Muscle layer of duodenum (tissue), 2 donors: ENCODE measurements at regions not wholly inside any gene's neighbourhood (a gene's known extent, or its start where the extent isn't known, plus 50 kb on each side); places are given as distances from the start of the nearest gene placed in this dataset.
"Not testable (repeated sequence)": the region's sequence is repeated elsewhere in the genome, so short reads cannot be mapped to it uniquely, and the experiment has no call there.

ENCODE experiments used
- H3K27ac ChIP-seq: one replicate; pipeline ENCODE4 v1.7.0; 2013; ENCODE audit warnings: mild to moderate bottlenecking, low read length
- H3K27me3 ChIP-seq: one replicate; pipeline ENCODE4 v1.7.0; 2013; ENCODE audit warnings: low read depth, mild to moderate bottlenecking, control low read depth, low read length
- H3K36me3 ChIP-seq, 2 donors: one replicate each; pipeline ENCODE4 v1.7.0; 2013; ENCODE audit warnings: low read length in 2 of 2, control low read depth in 1 of 2, mild to moderate bottlenecking in 1 of 2; ENCODE audit not compliant: insufficient read depth in 2 of 2, control insufficient read depth in 1 of 2
- H3K4me1 ChIP-seq, 2 donors: one replicate each; pipeline ENCODE4 v1.7.0; 2013; ENCODE audit warnings: low read length in 2 of 2, mild to moderate bottlenecking in 2 of 2, control low read depth in 1 of 2, moderate library complexity in 1 of 2; ENCODE audit not compliant: insufficient read depth in 2 of 2, control insufficient read depth in 1 of 2
- H3K4me3 ChIP-seq, 2 donors: one replicate each; pipeline ENCODE4 v1.7.0; 2013; ENCODE audit warnings: low read length in 2 of 2, low read depth in 1 of 2, mild to moderate bottlenecking in 1 of 2
- H3K9me3 ChIP-seq, 2 donors: one replicate each; pipeline ENCODE4 v1.7.0; 2013; ENCODE audit warnings: low read length in 2 of 2, control low read depth in 1 of 2, mild to moderate bottlenecking in 1 of 2; ENCODE audit not compliant: control insufficient read depth in 1 of 2
- donor health status: healthy.

DNA sequence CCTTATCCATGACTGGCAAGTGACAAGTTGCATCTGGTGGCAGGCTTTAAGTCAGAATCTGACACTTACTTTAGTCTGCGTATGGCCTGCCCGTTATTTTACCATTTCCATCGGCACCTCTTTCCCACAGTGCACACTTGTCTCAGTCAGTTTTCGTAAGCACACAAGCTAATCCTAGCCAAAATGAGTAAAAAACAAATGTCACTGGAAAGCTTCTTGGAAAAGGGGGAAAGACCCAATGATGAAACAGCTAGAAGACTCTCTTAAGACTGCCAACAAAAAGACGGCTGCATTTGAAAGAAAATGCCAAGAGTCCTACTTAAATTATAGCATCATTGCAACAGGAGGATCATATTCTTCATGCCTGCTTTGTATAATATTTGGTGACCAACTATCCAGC lies 457.9 kb upstream of the ISX start:
- no peaks in the 10 kb centered on the region for H3K27me3 ChIP-seq
- H3K9me3 ChIP-seq, result no peaks in the 10 kb centered on the region
- H3K27ac ChIP-seq, result no peak overlapping the region
- H3K4me1 ChIP-seq, result no peaks in the 10 kb centered on the region
- H3K36me3 ChIP-seq, result no peaks in the 10 kb centered on the region
- no peak overlapping the region for H3K4me3 ChIP-seq

GRCh38 chr22:34608540-34609115 lies 457.3 kb upstream of the ISX start:
- Histone ChIP-seq H3K9me3 (no peaks in the 10 kb centered on the region), H3K4me3 (no peak overlapping the region), H3K27ac (no peak overlapping the region), H3K4me1 (no peaks in the 10 kb centered on the region), H3K36me3 (no peaks in the 10 kb centered on the region), H3K27me3 (no peaks in the 10 kb centered on the region)

GRCh38 chr22:34609646-34610045 lies 456.3 kb upstream of the ISX start:
- H3K9me3 ChIP-seq, result no peaks in the 10 kb centered on the region
- H3K36me3 ChIP-seq, result no peaks in the 10 kb centered on the region
- no peak overlapping the region for H3K4me3 ChIP-seq
- H3K27me3 ChIP-seq, result no peaks in the 10 kb centered on the region
- no peak overlapping the region for H3K27ac ChIP-seq
- H3K4me1 ChIP-seq, result no peaks in the 10 kb centered on the region

- Histone ChIP-seq H3K4me3 (no peak overlapping the region), H3K27ac (no peak overlapping the region), H3K27me3 (no peaks in the 10 kb centered on the region), H3K36me3 (no peaks in the 10 kb centered on the region), H3K4me1 (no peaks in the 10 kb centered on the region), H3K9me3 (no peaks in the 10 kb centered on the region)
These were observed 445.8 kb upstream of the ISX start for GRCh38 chr22:34620161-34620560.

DNA sequence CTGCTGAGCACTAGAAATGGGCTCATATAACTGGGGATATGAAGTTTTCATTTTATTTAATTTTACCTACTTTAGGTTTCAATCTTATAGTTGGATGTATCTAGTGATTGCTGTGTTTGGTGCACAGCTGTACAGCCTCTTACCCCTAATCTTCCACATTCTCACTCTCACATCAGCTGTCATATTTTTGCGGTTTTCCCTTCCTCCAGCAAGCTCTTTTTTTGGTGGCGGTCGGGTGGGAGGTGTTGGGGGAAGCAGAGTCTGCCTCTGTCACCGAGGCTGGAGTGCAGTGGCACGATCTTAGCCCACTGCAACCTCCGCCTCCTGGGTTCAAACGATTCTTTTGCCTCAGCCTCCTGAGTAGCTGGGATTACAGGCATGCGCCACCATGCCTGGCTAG lies 445.1 kb upstream of the ISX start:
- Histone ChIP-seq H3K27me3 (no peaks in the 10 kb centered on the region), H3K27ac (no peak overlapping the region), H3K4me1 (no peaks in the 10 kb centered on the region), H3K36me3 (no peaks in the 10 kb centered on the region), H3K4me3 (no peak overlapping the region), H3K9me3 (no peaks in the 10 kb centered on the region)

- Histone ChIP-seq H3K4me3 (no peak overlapping the region), H3K9me3 (peaks cover 0 to 5% of the 10 kb centered on the region in 2 donors), H3K27ac (no peak overlapping the region), H3K4me1 (no peaks in the 10 kb centered on the region), H3K36me3 (no peaks in the 10 kb centered on the region), H3K27me3 (no peaks in the 10 kb centered on the region)
These were observed 443.4 kb upstream of the ISX start for GRCh38 chr22:34622602-34623001.

DNA sequence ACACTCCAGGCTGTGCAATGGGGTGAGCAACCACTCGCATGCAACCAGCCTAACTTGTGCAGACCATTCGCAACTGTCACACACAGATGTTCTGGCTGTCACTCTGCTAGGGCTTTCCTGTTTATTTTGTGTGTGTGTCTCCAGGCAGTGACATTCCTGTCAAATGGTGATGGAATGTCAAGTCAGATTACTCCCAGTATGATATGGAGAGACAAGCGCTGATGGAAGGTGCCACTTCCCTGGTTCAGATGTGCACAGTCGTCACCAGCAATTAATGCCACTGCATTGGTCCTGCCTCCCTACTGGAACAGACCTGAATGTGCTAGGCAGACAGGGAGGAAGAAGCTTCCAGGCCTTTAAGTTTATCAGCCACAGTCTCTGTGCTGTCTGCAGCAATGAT lies 442.4 kb upstream of the ISX start:
- Histone ChIP-seq H3K27ac (no peak overlapping the region), H3K36me3 (no peaks in the 10 kb centered on the region), H3K9me3 (peaks cover 0 to 5% of the 10 kb centered on the region in 2 donors), H3K4me1 (no peaks in the 10 kb centered on the region), H3K27me3 (no peaks in the 10 kb centered on the region), H3K4me3 (no peak overlapping the region)

DNA sequence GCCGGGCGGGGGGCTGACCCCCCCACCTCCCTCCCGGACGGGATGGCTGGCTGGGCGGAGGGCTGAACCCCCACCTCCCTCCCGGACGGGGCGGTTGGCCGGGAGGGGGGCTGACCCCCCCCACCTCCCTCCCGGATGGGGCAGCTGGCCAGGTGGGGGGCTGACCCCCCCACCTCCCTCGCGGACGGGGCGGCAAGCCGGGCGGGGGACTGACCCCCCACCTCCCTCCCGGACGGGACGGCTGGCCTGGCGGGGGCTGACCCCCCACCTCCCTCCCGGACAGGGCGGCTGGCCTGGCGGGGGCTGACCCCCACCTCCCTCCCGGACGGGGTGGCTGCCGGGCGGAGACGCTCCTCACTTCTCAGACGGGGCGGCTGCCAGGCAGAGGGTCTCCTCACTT lies 440.1 kb upstream of the ISX start:
- not testable (repeated sequence) for H3K36me3 ChIP-seq, H3K27ac ChIP-seq, H3K4me3 ChIP-seq, H3K27me3 ChIP-seq, H3K4me1 ChIP-seq, H3K9me3 ChIP-seq

DNA sequence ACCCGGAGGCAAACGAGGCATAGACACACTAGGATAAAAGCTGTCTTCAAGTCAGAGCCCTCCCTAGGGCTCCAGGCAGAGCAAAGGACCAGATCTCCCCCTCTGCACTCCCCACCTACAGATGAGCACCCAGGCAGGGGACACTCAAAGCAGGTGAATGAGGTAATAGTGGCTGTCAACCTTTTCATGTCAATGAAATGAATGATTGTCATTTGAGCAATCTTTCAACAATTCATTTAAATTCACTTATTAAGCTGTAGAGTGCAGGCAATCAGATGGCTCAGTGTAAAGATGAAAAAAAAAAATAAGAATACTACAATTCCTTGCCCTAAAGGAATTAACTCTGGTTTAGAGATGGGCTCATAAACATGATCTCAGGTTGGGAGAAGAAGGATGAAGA lies 427.8 kb upstream of the ISX start:
- no peak overlapping the region for H3K27ac ChIP-seq
- no peaks in the 10 kb centered on the region for H3K36me3 ChIP-seq
- no peaks in the 10 kb centered on the region for H3K27me3 ChIP-seq
- H3K4me3 ChIP-seq, result no peak overlapping the region
- H3K4me1 ChIP-seq, result no peaks in the 10 kb centered on the region
- H3K9me3 ChIP-seq, result no peaks in the 10 kb centered on the region

DNA sequence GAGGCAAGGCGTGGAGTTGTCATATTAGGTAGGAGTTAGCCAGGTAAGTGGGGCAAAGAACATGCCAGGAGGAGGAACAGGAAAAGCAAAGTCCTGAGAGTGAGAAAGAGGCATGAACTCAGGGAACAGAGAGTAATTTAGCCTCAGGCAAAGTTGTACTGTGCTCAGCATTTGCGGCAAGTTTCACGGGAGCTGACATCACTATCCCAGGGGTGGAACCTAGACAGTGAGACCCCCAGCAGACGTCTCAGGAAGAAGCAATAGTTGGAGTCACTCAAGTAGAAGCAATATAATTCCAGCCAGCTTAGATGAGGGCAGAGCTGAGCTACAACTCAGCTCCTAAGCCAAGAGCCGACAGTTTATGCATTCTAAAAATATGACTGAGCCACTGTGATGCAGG lies 426.0 kb upstream of the ISX start:
- Histone ChIP-seq H3K27ac (no peak overlapping the region), H3K4me1 (no peaks in the 10 kb centered on the region), H3K36me3 (no peaks in the 10 kb centered on the region), H3K4me3 (no peak overlapping the region), H3K9me3 (no peaks in the 10 kb centered on the region), H3K27me3 (no peaks in the 10 kb centered on the region)

- Histone ChIP-seq H3K27ac (no peak overlapping the region), H3K27me3 (no peaks in the 10 kb centered on the region), H3K4me1 (no peaks in the 10 kb centered on the region), H3K9me3 (no peaks in the 10 kb centered on the region), H3K4me3 (no peak overlapping the region), H3K36me3 (no peaks in the 10 kb centered on the region)
These were observed 420.6 kb upstream of the ISX start for GRCh38 chr22:34645375-34645774.

GRCh38 chr22:34669001-34669400 lies 397.0 kb upstream of the ISX start:
- Histone ChIP-seq H3K9me3 (no peaks in the 10 kb centered on the region), H3K4me3 (no peak overlapping the region), H3K27ac (no peak overlapping the region), H3K27me3 (no peaks in the 10 kb centered on the region), H3K36me3 (no peaks in the 10 kb centered on the region), H3K4me1 (no peaks in the 10 kb centered on the region)
